Sigmoid colon (tissue), 4 donors: ENCODE measurements at regions not wholly inside any gene's neighbourhood (a gene's known extent, or its start where the extent isn't known, plus 50 kb on each side); places are given as distances from the start of the nearest gene placed in this dataset.
A peak's percentile ranks its signal among the peaks of the same experiment; 100 is the strongest.

Source experiments
- EP300 ChIP-seq, 4 donors: sonication (generic); formaldehyde crosslinking; IDR thresholded peaks; one replicate each; pipeline ENCODE4 v1.6.1; 2017; ENCODE audit warnings: antibody characterized with exemption in 4 of 4
- POLR2A ChIP-seq, 2 donors: fragments of 450-650 bp; IDR thresholded peaks; one replicate each; pipeline ENCODE4 v1.6.1; 2016; ENCODE audit warnings: antibody characterized with exemption in 2 of 2, mild to moderate bottlenecking in 2 of 2, moderate library complexity in 2 of 2
- POLR2AphosphoS5 ChIP-seq, 4 donors: sonication (generic); formaldehyde crosslinking; IDR thresholded peaks; one replicate each; pipeline ENCODE4 v1.6.1; 2017; ENCODE audit warnings: antibody characterized with exemption in 4 of 4
- TF ChIP-seq, protein P1 (sequence below), 4 experiments: fragments of 450-650 bp in 3 of 4; fragments of 200-600 bp in 1 of 4; IDR thresholded peaks; one replicate each; pipeline ENCODE4 v1.5.1; 2016 to 2019; ENCODE audit warnings: antibody characterized with exemption in 4 of 4, mild to moderate bottlenecking in 3 of 4, moderate library complexity in 2 of 4

DNA sequence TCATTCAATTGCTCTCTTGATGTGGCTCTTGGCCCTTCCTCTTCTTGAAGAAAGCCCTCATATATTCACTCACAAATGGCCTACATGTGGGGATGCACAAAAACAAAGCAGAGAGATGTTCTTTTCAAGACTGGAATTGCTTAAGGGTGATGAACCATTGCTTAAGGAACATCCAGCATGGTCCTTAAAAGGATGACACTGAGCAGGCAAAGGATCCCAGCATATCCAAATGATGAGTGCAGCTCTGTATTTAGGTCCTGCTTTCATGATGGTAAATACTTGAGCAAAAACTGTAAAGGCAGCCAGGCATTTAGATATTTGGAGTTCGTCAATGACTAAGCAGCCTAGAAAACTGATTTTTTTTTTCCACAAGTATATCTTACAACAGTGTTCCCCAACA, 173.8 kb upstream of the ARRDC4 start:
- TF ChIP-seq, protein P1, sequence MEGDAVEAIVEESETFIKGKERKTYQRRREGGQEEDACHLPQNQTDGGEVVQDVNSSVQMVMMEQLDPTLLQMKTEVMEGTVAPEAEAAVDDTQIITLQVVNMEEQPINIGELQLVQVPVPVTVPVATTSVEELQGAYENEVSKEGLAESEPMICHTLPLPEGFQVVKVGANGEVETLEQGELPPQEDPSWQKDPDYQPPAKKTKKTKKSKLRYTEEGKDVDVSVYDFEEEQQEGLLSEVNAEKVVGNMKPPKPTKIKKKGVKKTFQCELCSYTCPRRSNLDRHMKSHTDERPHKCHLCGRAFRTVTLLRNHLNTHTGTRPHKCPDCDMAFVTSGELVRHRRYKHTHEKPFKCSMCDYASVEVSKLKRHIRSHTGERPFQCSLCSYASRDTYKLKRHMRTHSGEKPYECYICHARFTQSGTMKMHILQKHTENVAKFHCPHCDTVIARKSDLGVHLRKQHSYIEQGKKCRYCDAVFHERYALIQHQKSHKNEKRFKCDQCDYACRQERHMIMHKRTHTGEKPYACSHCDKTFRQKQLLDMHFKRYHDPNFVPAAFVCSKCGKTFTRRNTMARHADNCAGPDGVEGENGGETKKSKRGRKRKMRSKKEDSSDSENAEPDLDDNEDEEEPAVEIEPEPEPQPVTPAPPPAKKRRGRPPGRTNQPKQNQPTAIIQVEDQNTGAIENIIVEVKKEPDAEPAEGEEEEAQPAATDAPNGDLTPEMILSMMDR (IDR thresholded peaks at IDR 0.05) = no peak
- TF ChIP-seq POLR2A (IDR thresholded peaks at IDR 0.05) = no peak
- peak; percentile 66 to 86 (median 76) for TF ChIP-seq POLR2AphosphoS5 (IDR thresholded peaks at IDR 0.05)
- TF ChIP-seq EP300 (IDR thresholded peaks at IDR 0.05) = peak; percentile 31 to 78 (median 40)
